ENCODE measurements at regions not wholly inside any gene's neighbourhood (a gene's known extent, or its start where the extent isn't known, plus 50 kb on each side); places are given as distances from the start of the nearest gene placed in this dataset.

- no peak for TF ChIP-seq POLR2A (IDR thresholded peaks at IDR 0.05)
- TF ChIP-seq CTCF (IDR thresholded peaks at IDR 0.05), result no peak
These were observed 654.6 kb upstream of the NEGR1 start for GRCh38 chr1:72936942-72937341.

All from adrenal gland (tissue), 5 donors.